GM12865 (cell line): ENCODE measurements at regions not wholly inside any gene's neighbourhood (a gene's known extent, or its start where the extent isn't known, plus 50 kb on each side); places are given as distances from the start of the nearest gene placed in this dataset.

ENCODE experiments used
- DNase-seq: peaks from one replicate; pipeline ENCODE4 v3.0.0; 2010; ENCODE audit warnings: low read depth
- H3K4me3 ChIP-seq: 2 replicates; pipeline ENCODE4 v1.5.1; 2011; ENCODE audit warnings: mild to moderate bottlenecking, low read depth, low read length, control low read depth
- CTCF ChIP-seq: IDR thresholded peaks from 2 replicates; pipeline ENCODE4 v1.5.1; 2011; ENCODE audit warnings: low read length, control low read depth, low read depth, inconsistent platforms; ENCODE audit not compliant: insufficient read depth; ENCODE audit errors: missing control alignments

DNA sequence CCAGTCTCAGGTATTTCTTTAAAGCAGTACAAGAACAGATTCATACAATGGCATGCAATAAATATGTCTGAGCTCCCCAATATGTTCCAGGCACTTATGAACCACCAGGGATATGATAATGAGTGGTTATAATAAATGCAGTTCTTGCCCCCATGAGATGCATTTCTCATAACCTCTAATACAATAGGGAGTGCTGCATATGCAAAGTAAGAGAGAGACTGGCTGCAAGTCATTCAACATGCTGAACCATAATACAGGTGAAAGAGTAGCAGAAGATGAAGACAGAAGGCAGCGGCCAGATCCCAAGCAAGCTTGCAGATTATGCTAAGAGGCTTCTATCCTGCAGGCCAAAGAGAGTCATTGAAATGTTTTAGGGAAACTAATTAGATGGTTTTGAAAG, 96.7 kb downstream of the CHD9NB start:
- no peak overlapping the region for H3K4me3 ChIP-seq
- DNase-seq = no peak
- no peak for TF ChIP-seq CTCF

GRCh38 chr16:52953215-52953614, 99.5 kb downstream of the CHD9NB start:
- no peak overlapping the region for H3K4me3 ChIP-seq
- no peak for DNase-seq
- no peak for TF ChIP-seq CTCF

DNA sequence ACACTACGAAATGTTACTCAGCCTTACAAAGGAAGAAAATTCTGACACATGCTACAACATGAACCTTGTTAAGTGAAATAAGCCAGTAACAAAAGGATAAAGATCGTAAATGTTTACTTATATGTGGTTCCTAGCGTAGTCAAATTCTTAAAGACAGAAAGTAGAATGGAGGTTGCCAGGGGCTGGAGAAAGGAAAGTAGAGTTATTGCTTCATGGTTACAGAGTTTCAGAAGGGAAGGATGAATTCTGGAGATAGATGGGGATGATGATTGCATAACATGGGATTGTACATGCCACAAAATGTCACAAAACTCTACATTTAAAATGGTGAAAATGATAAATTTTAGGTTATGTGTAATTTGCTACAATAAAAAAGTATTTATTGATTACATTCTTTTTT, 103.8 kb downstream of the CHD9NB start:
- no peak for TF ChIP-seq CTCF
- DNase-seq = no peak
- H3K4me3 ChIP-seq = no peak overlapping the region

DNA sequence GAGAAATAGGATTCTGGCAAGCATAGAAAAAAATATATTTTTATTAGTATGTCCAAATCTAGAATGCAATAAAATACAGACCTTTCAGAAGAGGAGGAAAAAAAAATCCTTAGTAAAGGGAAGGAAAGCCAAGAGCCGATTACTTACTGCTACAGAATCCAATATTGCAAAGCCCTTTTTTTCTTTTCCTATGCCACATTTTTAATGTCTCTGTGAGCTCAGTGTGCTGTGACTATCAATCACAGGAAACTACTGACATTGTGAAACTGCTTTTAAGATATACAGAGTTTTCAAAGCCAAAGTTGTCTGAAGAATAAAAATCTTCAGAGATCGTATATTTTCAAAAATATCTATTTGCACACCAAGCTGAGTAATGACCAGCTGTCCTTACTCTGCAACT, 120.4 kb downstream of the CHD9NB start:
- DNase-seq = no peak
- H3K4me3 ChIP-seq = no peak overlapping the region
- no peak for TF ChIP-seq CTCF

DNA sequence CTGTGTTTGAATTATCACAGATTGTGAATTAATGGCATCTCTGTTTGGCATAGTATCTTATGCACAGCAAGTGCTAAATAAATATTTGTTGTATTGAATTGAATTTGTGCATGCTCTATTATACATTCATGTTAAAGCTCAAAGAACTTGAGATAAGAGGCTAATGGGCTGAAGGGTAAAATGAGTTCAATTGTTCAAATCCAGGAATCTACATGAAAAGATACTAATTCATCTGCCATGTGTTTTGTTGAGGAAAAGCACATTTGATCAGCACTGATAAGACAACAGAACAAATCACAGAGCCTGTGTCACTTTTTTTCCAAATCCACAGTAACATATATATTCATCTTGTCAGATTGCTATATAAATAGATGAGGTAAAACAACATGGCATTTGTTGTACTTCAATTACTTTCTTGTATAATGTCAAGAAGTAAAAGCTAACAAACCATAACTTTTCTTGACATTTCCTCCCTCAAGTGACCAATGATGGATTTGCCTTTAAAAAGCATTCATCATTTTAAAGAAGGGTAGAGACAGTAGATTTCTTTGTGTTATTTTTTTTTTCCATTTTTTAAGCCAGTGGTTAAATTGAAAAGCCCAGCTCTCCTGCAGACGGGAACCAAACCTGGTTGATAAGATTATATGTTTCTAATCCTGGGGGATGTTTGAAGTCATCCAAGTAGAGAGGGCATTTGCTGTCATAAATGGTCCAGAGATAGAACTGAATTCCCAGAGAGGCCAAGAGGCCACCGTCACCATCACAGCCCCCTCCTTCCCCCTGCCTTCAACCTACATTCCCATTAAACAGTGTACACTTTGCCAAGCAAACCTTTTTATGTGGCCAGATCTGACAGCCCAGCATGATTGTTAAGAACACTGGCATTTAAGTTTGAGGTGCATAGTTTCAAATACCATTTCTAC, 123.0 kb downstream of the CHD9NB start:
- no peak for DNase-seq
- no peak for TF ChIP-seq CTCF
- no peak overlapping the region for H3K4me3 ChIP-seq

GRCh38 chr16:52928955-52929354, 123.7 kb downstream of the CHD9NB start:
- H3K4me3 ChIP-seq = no peak overlapping the region
- no peak for DNase-seq
- TF ChIP-seq CTCF = no peak

- H3K4me3 ChIP-seq = no peak overlapping the region
- peak; percentile 5 for DNase-seq
- TF ChIP-seq CTCF = no peak
Observed at GRCh38 chr16:52925143-52925542, 127.6 kb downstream of the CHD9NB start.
